GM12878 (cell line): ENCODE measurements at regions not wholly inside any gene's neighbourhood (a gene's known extent, or its start where the extent isn't known, plus 50 kb on each side); places are given as distances from the start of the nearest gene placed in this dataset.

Source experiments
- ATAC-seq: fragments of 200-7000 bp; cut with Tn5 transposase; 3 replicates; pipeline ENCODE4 v1.9.1; 2020; ENCODE audit warnings: mild to moderate bottlenecking, moderate library complexity
- BruUV-seq: library from RNA; stranded (reverse); fragments of 400-500 nt; replicated peaks from 2 replicates; lab custom pipeline; 2021; lab: Mats Ljungman, UMichigan
- CTCF ChIA-PET: fragments of 300-600 bp; sonication (Branson Sonifier 250); formaldehyde crosslinking; extraction: SDS; loops from one replicate; lab custom pipeline; 2021; ENCODE audit warnings: inconsistent platforms; lab: Yijun Ruan, JAX
- POLR2A ChIA-PET: fragments of 350-600 bp; formaldehyde crosslinking; extraction: SDS; loops from one replicate; lab custom pipeline; 2021; ENCODE audit warnings: inconsistent platforms; lab: Charles Lee
- RAD21 ChIA-PET: fragments of 300-600 bp; sonication (Branson Sonifier 250); formaldehyde crosslinking; loops from one replicate; lab custom pipeline; 2023; ENCODE audit warnings: antibody characterized with exemption; ENCODE audit not compliant: unreplicated experiment; lab: Charles Lee
- SMC1A ChIA-PET: fragments of 300-600 bp; sonication (Branson Sonifier 250); formaldehyde crosslinking; loops from one replicate; lab custom pipeline; 2023; ENCODE audit not compliant: unreplicated experiment, uncharacterized antibody; lab: Charles Lee
- DNase-seq: peaks from one replicate; pipeline ENCODE4 v3.0.0-alpha.2; 2011; ENCODE audit warnings: low read depth, low spot score
- FAIRE-seq: peaks from 3 replicates; lab custom pipeline; 2011; peaks lifted over from hg19 to GRCh38; lab: Jason Lieb, UNC
- H2AFZ ChIP-seq: 2 replicates; pipeline ENCODE4 v1.6.0; 2011; ENCODE audit warnings: low read depth, low read length, control low read depth; ENCODE audit not compliant: control insufficient read depth
- H3K27ac ChIP-seq: 2 replicates; pipeline ENCODE4 v1.5.1; 2011; ENCODE audit warnings: control low read depth; ENCODE audit not compliant: control insufficient read depth, insufficient read depth
- H3K27me3 ChIP-seq, 2 experiments: replicated peaks in 1 of 2; 2 replicates each; pipeline versions ENCODE4 v1.6.0 to v1.6.1; 2011; ENCODE audit warnings: low read length in 1 of 2; ENCODE audit not compliant: control insufficient read depth in 2 of 2, insufficient read depth in 2 of 2
- H3K36me3 ChIP-seq, 2 experiments: 2 replicates each; pipeline ENCODE4 v1.5.1; 2011; ENCODE audit warnings: low read length in 1 of 2; ENCODE audit not compliant: control insufficient read depth in 2 of 2, insufficient read depth in 2 of 2
- H3K4me1 ChIP-seq: 2 replicates; pipeline ENCODE4 v1.6.1; 2011; ENCODE audit warnings: mild to moderate bottlenecking, low read length, moderate library complexity, mixed read lengths; ENCODE audit not compliant: control insufficient read depth, insufficient read depth
- H3K4me2 ChIP-seq: 2 replicates; pipeline ENCODE4 v1.6.0; 2011; ENCODE audit warnings: control low read depth; ENCODE audit not compliant: control insufficient read depth, insufficient read depth
- H3K4me3 ChIP-seq: fragments of 200-600 bp; sonication (generic); 2 replicates; pipeline ENCODE4 v1.5.1; 2016
- H3K79me2 ChIP-seq: 2 replicates; pipeline ENCODE4 v1.6.0; 2011; ENCODE audit warnings: low read length; ENCODE audit not compliant: control insufficient read depth, insufficient read depth
- H3K9ac ChIP-seq: 2 replicates; pipeline ENCODE4 v1.8.0; 2011; ENCODE audit warnings: low read length, control low read depth, mixed read lengths; ENCODE audit not compliant: control insufficient read depth, insufficient read depth
- H3K9me3 ChIP-seq: replicated peaks from 3 replicates; pipeline ENCODE4 v1.5.1; 2011; ENCODE audit warnings: mild to moderate bottlenecking, low read length; ENCODE audit not compliant: control insufficient read depth, insufficient read depth
- H4K20me1 ChIP-seq: 2 replicates; pipeline ENCODE4 v1.6.0; 2011; ENCODE audit not compliant: control insufficient read depth, insufficient read depth
- SPI1 ChIP-seq: IDR thresholded peaks from 2 replicates; pipeline ENCODE4 v1.6.1; 2011; ENCODE audit warnings: low read depth, mild to moderate bottlenecking, low read length, moderate library complexity, borderline replicate concordance; ENCODE audit not compliant: insufficient read depth
- TCF12 ChIP-seq: IDR thresholded peaks from 2 replicates; pipeline ENCODE4 v1.6.1; 2011; ENCODE audit warnings: low read depth, mild to moderate bottlenecking, low read length
- WGBS: methylation state at CpG from one replicate; pipeline ENCODE4 v1.1.6; 2016; ENCODE audit warnings: low lambda C conversion rate; ENCODE audit not compliant: insufficient replicate concordance, insufficient coverage; ENCODE audit errors: missing lambda C conversion rate; 5-methylcytosine and 5-hydroxymethylcytosine counted together
- in situ Hi-C: fragments of 300-500 bp; cut with MboI; formaldehyde crosslinking; loops from 9 replicates; pipeline ENCODE4 v1.14.3; 2018; ENCODE audit warnings: mixed read lengths
- intact Hi-C: fragments of 100-400 bp; cut with micrococcal nuclease; formaldehyde crosslinking; loops from one replicate; pipeline ENCODE4 v1.14.2; 2022; ENCODE audit not compliant: unreplicated experiment
- TF ChIP-seq, protein P1 (sequence below): IDR thresholded peaks from 2 replicates; pipeline ENCODE4 v1.6.1; 2011; ENCODE audit warnings: borderline replicate concordance, low read depth, mild to moderate bottlenecking, moderate library complexity, mixed read lengths, low read length; ENCODE audit not compliant: insufficient read depth; ENCODE audit errors: extremely low read length
- TF ChIP-seq, protein P2 (sequence below): IDR thresholded peaks from 2 replicates; pipeline ENCODE4 v1.6.1; 2011; ENCODE audit warnings: mild to moderate bottlenecking, low read depth, low read length, moderate library complexity; ENCODE audit not compliant: insufficient replicate concordance

DNA sequence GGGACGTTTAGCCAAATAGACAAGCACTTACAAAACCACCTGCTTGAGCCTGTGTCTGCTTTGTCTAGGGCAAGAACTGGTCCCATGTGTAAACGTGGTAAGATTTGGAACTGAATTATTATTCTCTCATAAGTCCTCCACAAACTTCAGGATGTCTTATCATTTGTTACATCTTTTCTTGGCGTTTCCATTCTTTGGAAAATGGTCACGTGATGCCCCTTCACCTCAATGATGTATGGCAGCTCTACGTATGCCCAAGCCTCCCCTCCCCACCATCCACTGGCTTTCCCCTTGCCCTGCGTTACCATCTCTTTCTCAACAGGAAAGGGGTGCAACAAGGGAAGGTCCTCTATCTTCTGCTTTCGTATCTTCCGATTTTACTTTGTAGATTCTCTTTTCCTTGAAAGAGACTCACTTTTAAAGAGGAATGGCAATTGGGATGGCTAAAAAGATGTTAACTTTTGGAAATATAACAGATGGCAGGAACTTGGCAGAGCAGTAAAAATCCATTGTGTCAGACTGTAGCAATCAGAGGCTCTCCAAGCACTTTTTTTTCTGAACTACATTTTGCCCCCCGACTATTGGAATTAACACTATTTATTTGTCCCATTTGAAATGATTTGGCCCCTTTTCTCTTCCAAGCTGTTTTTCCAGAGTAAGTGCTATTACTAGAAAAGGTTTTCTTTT is 117.6 kb downstream of the FAT3 start:
- BruUV-seq: no TSS peak
- ChIA-PET SMC1A (no interaction called here), RAD21 (no interaction called here), CTCF (interaction anchor here (1.8 to 1.9 kb wide), 2 partner anchors 13 to 16 kb away, joined by 5 to 12 read pairs; no protein-coding TSS in a partner anchor), POLR2A (no interaction called here)
- 13% methylated on average over 9 of the region's 9 CpGs for WGBS
- H3K4me2 ChIP-seq: no peak overlapping the region
- FAIRE-seq: no peak
- DNase-seq: no peak
- no peaks in the 10 kb centered on the region for H3K79me2 ChIP-seq
- no peaks in the 10 kb centered on the region for H3K36me3 ChIP-seq
- no peaks in the 10 kb centered on the region for H4K20me1 ChIP-seq
- intact Hi-C loops: loop anchor here (5.0 to 10.0 kb wide), 3 partner anchors 200 to 545 kb away; no protein-coding TSS in a partner anchor
- no peak overlapping the region for H2AFZ ChIP-seq
- H3K4me3 ChIP-seq: no peak overlapping the region
- H3K27me3 ChIP-seq: no peaks in the 10 kb centered on the region; a peak in 1 of 4 replicates
- in situ Hi-C loops: no loop called here
- no peak overlapping the region for H3K9ac ChIP-seq
- H3K9me3 ChIP-seq: no peaks in the 10 kb centered on the region
- TF ChIP-seq TCF12 (no peak), SPI1 (no peak)
- TF ChIP-seq, protein P1, sequence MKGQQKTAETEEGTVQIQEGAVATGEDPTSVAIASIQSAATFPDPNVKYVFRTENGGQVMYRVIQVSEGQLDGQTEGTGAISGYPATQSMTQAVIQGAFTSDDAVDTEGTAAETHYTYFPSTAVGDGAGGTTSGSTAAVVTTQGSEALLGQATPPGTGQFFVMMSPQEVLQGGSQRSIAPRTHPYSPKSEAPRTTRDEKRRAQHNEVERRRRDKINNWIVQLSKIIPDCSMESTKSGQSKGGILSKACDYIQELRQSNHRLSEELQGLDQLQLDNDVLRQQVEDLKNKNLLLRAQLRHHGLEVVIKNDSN: no peak
- TF ChIP-seq, protein P2, sequence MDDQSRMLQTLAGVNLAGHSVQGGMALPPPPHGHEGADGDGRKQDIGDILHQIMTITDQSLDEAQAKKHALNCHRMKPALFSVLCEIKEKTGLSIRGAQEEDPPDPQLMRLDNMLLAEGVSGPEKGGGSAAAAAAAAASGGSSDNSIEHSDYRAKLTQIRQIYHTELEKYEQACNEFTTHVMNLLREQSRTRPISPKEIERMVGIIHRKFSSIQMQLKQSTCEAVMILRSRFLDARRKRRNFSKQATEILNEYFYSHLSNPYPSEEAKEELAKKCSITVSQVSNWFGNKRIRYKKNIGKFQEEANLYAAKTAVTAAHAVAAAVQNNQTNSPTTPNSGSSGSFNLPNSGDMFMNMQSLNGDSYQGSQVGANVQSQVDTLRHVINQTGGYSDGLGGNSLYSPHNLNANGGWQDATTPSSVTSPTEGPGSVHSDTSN: no peak
- H3K27ac ChIP-seq: no peak overlapping the region
- no peak for ATAC-seq
- H3K4me1 ChIP-seq: no peaks in the 10 kb centered on the region
